Naive thymus-derived CD4-positive, alpha-beta T cell (primary cell): ENCODE measurements at regions not wholly inside any gene's neighbourhood (a gene's known extent, or its start where the extent isn't known, plus 50 kb on each side); places are given as distances from the start of the nearest gene placed in this dataset.

Source experiments
- ATAC-seq: fragments of 150-1000 bp; cut with Tn5 transposase; 2 replicates; pipeline ENCODE4 v1.10.0; 2021; ENCODE audit warnings: mild to moderate bottlenecking, moderate library complexity
- CTCF ChIA-PET: fragments of 350-600 bp; sonication (Branson Sonifier 250); formaldehyde crosslinking; loops from one replicate; lab custom pipeline; 2021; ENCODE audit warnings: antibody characterized with exemption; lab: Charles Lee
- POLR2A ChIA-PET: fragments of 350-600 bp; sonication (Branson Sonifier 250); formaldehyde crosslinking; loops from one replicate; lab custom pipeline; 2021; ENCODE audit warnings: antibody characterized with exemption, inconsistent platforms; lab: Charles Lee
- DNase-seq, 9 donors: peaks; one replicate each; pipeline versions ENCODE4 v3.0.0 to v3.0.0-alpha.2; 2020 to 2022; ENCODE audit warnings: mixed read lengths in 1 of 9
- H3K27ac ChIP-seq: one replicate; pipeline ENCODE4 v1.7.0; 2013; ENCODE audit warnings: mild to moderate bottlenecking, low read depth, low read length, moderate library complexity
- H3K27me3 ChIP-seq, 2 donors: one replicate each; pipeline ENCODE4 v1.7.0; 2013; ENCODE audit warnings: low read length in 2 of 2, mild to moderate bottlenecking in 2 of 2, moderate library complexity in 2 of 2; ENCODE audit not compliant: control insufficient read depth in 2 of 2, insufficient read depth in 2 of 2
- H3K36me3 ChIP-seq, 3 experiments: 1 replicate in 2 of 3; 2 replicates in 1 of 3; pipeline ENCODE4 v1.7.0; 2013; ENCODE audit warnings: low read length in 3 of 3, mild to moderate bottlenecking in 3 of 3, moderate library complexity in 1 of 3; ENCODE audit not compliant: insufficient read depth in 3 of 3, control insufficient read depth in 2 of 3
- H3K4me1 ChIP-seq, 2 donors: one replicate each; pipeline ENCODE4 v1.7.0; 2013; ENCODE audit warnings: low read length in 2 of 2, mild to moderate bottlenecking in 2 of 2, moderate library complexity in 1 of 2; ENCODE audit not compliant: control insufficient read depth in 2 of 2, insufficient read depth in 2 of 2
- H3K4me3 ChIP-seq: 2 replicates; pipeline ENCODE4 v1.7.0; 2013; ENCODE audit warnings: mild to moderate bottlenecking, low read length
- H3K9me3 ChIP-seq, 3 experiments: 1 replicate in 2 of 3; 2 replicates in 1 of 3; pipeline ENCODE4 v1.7.0; 2013; ENCODE audit warnings: low read length in 3 of 3; ENCODE audit not compliant: control insufficient read depth in 2 of 3
- H3K27ac Mint-ChIP-seq, 9 donors: one replicate each; pipeline ENCODE4 v1.8.0; 2020 to 2022; ENCODE audit warnings: mixed read lengths in 9 of 9, mild to moderate bottlenecking in 8 of 9, moderate library complexity in 5 of 9, inconsistent platforms in 2 of 9
- H3K27me3 Mint-ChIP-seq, 5 donors: one replicate each; pipeline ENCODE4 v1.8.0; 2021 to 2022; ENCODE audit warnings: mixed read lengths in 5 of 5, mild to moderate bottlenecking in 1 of 5
- H3K36me3 Mint-ChIP-seq, 5 donors: one replicate each; pipeline ENCODE4 v1.8.0; 2020 to 2022; ENCODE audit warnings: mixed read lengths in 5 of 5, mild to moderate bottlenecking in 3 of 5, inconsistent platforms in 1 of 5
- H3K4me1 Mint-ChIP-seq, 7 donors: one replicate each; pipeline ENCODE4 v1.8.0; 2020 to 2022; ENCODE audit warnings: mixed read lengths in 7 of 7, mild to moderate bottlenecking in 3 of 7, inconsistent platforms in 1 of 7
- H3K4me3 Mint-ChIP-seq, 10 donors: one replicate each; pipeline ENCODE4 v1.8.0; 2020 to 2022; ENCODE audit warnings: mild to moderate bottlenecking in 10 of 10, mixed read lengths in 10 of 10, moderate library complexity in 6 of 10, inconsistent platforms in 2 of 10
- H3K9me3 Mint-ChIP-seq, 11 donors: one replicate each; pipeline ENCODE4 v1.8.0; 2020 to 2022; ENCODE audit warnings: mixed read lengths in 11 of 11, mild to moderate bottlenecking in 4 of 11, inconsistent platforms in 1 of 11, moderate library complexity in 1 of 11
- intact Hi-C, 2 donors: fragments of 100-400 bp; cut with micrococcal nuclease; formaldehyde crosslinking; loops; one replicate each; pipeline ENCODE4 v1.15.1; 2023

GRCh38 chr5:107306002-107306401, 364.7 kb downstream of the EFNA5 start:
- no peaks in the 10 kb centered on the region for H3K27me3 ChIP-seq
- no peaks in the 10 kb centered on the region for H3K36me3 Mint-ChIP-seq
- intact Hi-C loops: no loop called here
- H3K36me3 ChIP-seq: no peaks in the 10 kb centered on the region
- no peak overlapping the region for H3K4me3 ChIP-seq
- no peak for ATAC-seq
- no peaks in the 10 kb centered on the region for H3K4me1 ChIP-seq
- DNase-seq: no peak
- CTCF ChIA-PET: no interaction called here
- POLR2A ChIA-PET: no interaction called here
- no peaks in the 10 kb centered on the region for H3K4me1 Mint-ChIP-seq
- H3K9me3 ChIP-seq: no peaks in the 10 kb centered on the region
- H3K27ac Mint-ChIP-seq: no peak overlapping the region
- no peak overlapping the region for H3K4me3 Mint-ChIP-seq
- H3K27me3 Mint-ChIP-seq: peaks cover 0 to 5% (median under 1%) of the 10 kb centered on the region in 5 donors
- peaks cover 0 to 7% (median 0%) of the 10 kb centered on the region in 11 donors for H3K9me3 Mint-ChIP-seq
- H3K27ac ChIP-seq: no peak overlapping the region

GRCh38 chr5:107304684-107305083, 366.1 kb downstream of the EFNA5 start:
- no peak for DNase-seq
- Histone ChIP-seq H3K4me1 (no peaks in the 10 kb centered on the region), H3K27ac (no peak overlapping the region), H3K4me3 (no peak overlapping the region), H3K9me3 (no peaks in the 10 kb centered on the region), H3K36me3 (no peaks in the 10 kb centered on the region), H3K27me3 (no peaks in the 10 kb centered on the region)
- no peak for ATAC-seq
- H3K27ac Mint-ChIP-seq: no peak overlapping the region
- H3K36me3 Mint-ChIP-seq: no peaks in the 10 kb centered on the region
- CTCF ChIA-PET: no interaction called here
- H3K4me3 Mint-ChIP-seq: no peak overlapping the region
- POLR2A ChIA-PET: no interaction called here
- intact Hi-C loops: no loop called here
- H3K4me1 Mint-ChIP-seq: no peaks in the 10 kb centered on the region
- peaks cover 0 to 7% (median 0%) of the 10 kb centered on the region in 11 donors for H3K9me3 Mint-ChIP-seq
- peaks cover 0 to 5% (median 2%) of the 10 kb centered on the region in 5 donors for H3K27me3 Mint-ChIP-seq

- ATAC-seq (no peak), DNase-seq (no peak)
- Histone ChIP-seq H3K4me1 (no peaks in the 10 kb centered on the region), H3K4me3 (no peak overlapping the region), H3K36me3 (no peaks in the 10 kb centered on the region), H3K27ac (no peak overlapping the region), H3K27me3 (no peaks in the 10 kb centered on the region), H3K9me3 (no peaks in the 10 kb centered on the region)
- peaks cover 0 to 7% (median 0%) of the 10 kb centered on the region in 11 donors for H3K9me3 Mint-ChIP-seq
- ChIA-PET CTCF (no interaction called here), POLR2A (no interaction called here)
- no peak overlapping the region for H3K27ac Mint-ChIP-seq
- intact Hi-C loops: no loop called here
- no peaks in the 10 kb centered on the region for H3K4me1 Mint-ChIP-seq
- H3K4me3 Mint-ChIP-seq: no peak overlapping the region
- peaks cover 0 to 10% (median 5%) of the 10 kb centered on the region in 5 donors for H3K27me3 Mint-ChIP-seq
- H3K36me3 Mint-ChIP-seq: no peaks in the 10 kb centered on the region
Observed at GRCh38 chr5:107303171-107303968, 367.4 kb downstream of the EFNA5 start.

- no peaks in the 10 kb centered on the region for H3K36me3 ChIP-seq
- ATAC-seq (no peak), DNase-seq (no peak)
- H3K9me3 ChIP-seq: no peaks in the 10 kb centered on the region
- Mint-ChIP-seq H3K4me3 (no peak overlapping the region), H3K9me3 (peaks cover 0 to 5% (median 0%) of the 10 kb centered on the region in 11 donors), H3K4me1 (no peaks in the 10 kb centered on the region), H3K36me3 (no peaks in the 10 kb centered on the region), H3K27me3 (peaks cover 0 to 12% (median 5%) of the 10 kb centered on the region in 5 donors), H3K27ac (no peak overlapping the region)
- H3K27ac ChIP-seq: no peak overlapping the region
- ChIA-PET CTCF (no interaction called here), POLR2A (no interaction called here)
- no peaks in the 10 kb centered on the region for H3K4me1 ChIP-seq
- H3K4me3 ChIP-seq: no peak overlapping the region
- intact Hi-C loops: no loop called here
- H3K27me3 ChIP-seq: no peaks in the 10 kb centered on the region
Observed at GRCh38 chr5:107302441-107302840, 368.3 kb downstream of the EFNA5 start.

GRCh38 chr5:107301999-107302398, 368.7 kb downstream of the EFNA5 start:
- H3K4me1 Mint-ChIP-seq: no peaks in the 10 kb centered on the region
- H3K27me3 Mint-ChIP-seq: peaks cover 0 to 15% (median 5%) of the 10 kb centered on the region in 5 donors
- intact Hi-C loops: no loop called here
- no peaks in the 10 kb centered on the region for H3K27me3 ChIP-seq
- no peak overlapping the region for H3K4me3 Mint-ChIP-seq
- peaks cover 0 to 5% (median 0%) of the 10 kb centered on the region in 11 donors for H3K9me3 Mint-ChIP-seq
- POLR2A ChIA-PET: no interaction called here
- no peaks in the 10 kb centered on the region for H3K9me3 ChIP-seq
- H3K4me3 ChIP-seq: no peak overlapping the region
- no peaks in the 10 kb centered on the region for H3K36me3 ChIP-seq
- H3K27ac Mint-ChIP-seq: no peak overlapping the region
- H3K4me1 ChIP-seq: no peaks in the 10 kb centered on the region
- ATAC-seq (no peak), DNase-seq (no peak)
- CTCF ChIA-PET: no interaction called here
- no peaks in the 10 kb centered on the region for H3K36me3 Mint-ChIP-seq
- H3K27ac ChIP-seq: no peak overlapping the region

- ATAC-seq: no peak
- Histone ChIP-seq H3K4me1 (peaks cover 0 to 3% of the 10 kb centered on the region in 2 donors), H3K36me3 (no peaks in the 10 kb centered on the region), H3K9me3 (no peaks in the 10 kb centered on the region), H3K27ac (no peak overlapping the region), H3K27me3 (no peaks in the 10 kb centered on the region), H3K4me3 (no peak overlapping the region)
- Mint-ChIP-seq H3K9me3 (peaks cover 0 to 2% (median 0%) of the 10 kb centered on the region in 11 donors), H3K36me3 (no peaks in the 10 kb centered on the region), H3K4me1 (peaks cover 0 to 4% (median 0%) of the 10 kb centered on the region in 7 donors), H3K27ac (no peak overlapping the region), H3K27me3 (peaks cover 0 to 26% (median 5%) of the 10 kb centered on the region in 5 donors), H3K4me3 (no peak overlapping the region)
- no peak for DNase-seq
- ChIA-PET POLR2A (no interaction called here), CTCF (no interaction called here)
- intact Hi-C loops: no loop called here
Observed at GRCh38 chr5:107300721-107301327, 369.9 kb downstream of the EFNA5 start.
